ENCODE measurements at regions not wholly inside any gene's neighbourhood (a gene's known extent, or its start where the extent isn't known, plus 50 kb on each side); places are given as distances from the start of the nearest gene placed in this dataset.

GRCh38 chr14:83485591-83485990 lies 1951.9 kb upstream of the SEL1L start:
- TF ChIP-seq ZNF24 (tag by site-specific recombination; IDR thresholded peaks at IDR 0.05) (no peak), YY1 (tag by site-specific recombination; IDR thresholded peaks at IDR 0.05) (no peak), HOXA7 (CRISPR knock-in tag; IDR thresholded peaks at IDR 0.05; ENCODE audit: borderline replicate concordance) (no peak), CTCF (tag by site-specific recombination; IDR thresholded peaks at IDR 0.05) (no peak), ZNF701 (tag by site-specific recombination; IDR thresholded peaks at IDR 0.05) (no peak), ZNF792 (tag by site-specific recombination; IDR thresholded peaks at IDR 0.05) (no peak), ZNF292 (tag by site-specific recombination; IDR thresholded peaks at IDR 0.05; ENCODE audit: borderline replicate concordance, low read depth) (no peak), ZNF76 (tag by site-specific recombination; IDR thresholded peaks at IDR 0.05; ENCODE audit: borderline replicate concordance, low read depth) (no peak), YY2 (tag by site-specific recombination; IDR thresholded peaks at IDR 0.05) (no peak), MZF1 (tag by site-specific recombination; IDR thresholded peaks at IDR 0.05; ENCODE audit: borderline replicate concordance) (no peak)
